ENCODE measurements at regions not wholly inside any gene's neighbourhood (a gene's known extent, or its start where the extent isn't known, plus 50 kb on each side); places are given as distances from the start of the nearest gene placed in this dataset.

DNA sequence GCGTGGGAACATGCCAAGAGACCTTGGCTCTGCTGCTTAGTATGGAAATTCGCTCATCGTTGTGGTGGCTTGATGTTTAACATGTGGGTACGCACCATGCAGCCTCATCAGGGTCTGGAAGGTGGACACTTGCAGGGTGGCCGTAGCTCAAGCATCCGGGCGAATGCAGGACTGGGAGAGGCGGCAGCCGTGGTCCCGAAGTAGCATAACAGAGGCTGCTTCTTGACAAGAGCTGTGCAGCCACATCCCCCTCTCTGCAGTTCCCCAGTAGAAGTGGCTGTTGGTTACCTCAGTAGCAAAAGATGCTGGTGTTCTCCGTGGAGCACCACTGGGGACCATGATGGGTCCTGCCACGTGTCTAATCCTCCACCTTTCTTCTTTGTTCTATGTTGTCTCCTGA, 195.0 kb downstream of the THBS2 start:
- TF ChIP-seq, protein P1, sequence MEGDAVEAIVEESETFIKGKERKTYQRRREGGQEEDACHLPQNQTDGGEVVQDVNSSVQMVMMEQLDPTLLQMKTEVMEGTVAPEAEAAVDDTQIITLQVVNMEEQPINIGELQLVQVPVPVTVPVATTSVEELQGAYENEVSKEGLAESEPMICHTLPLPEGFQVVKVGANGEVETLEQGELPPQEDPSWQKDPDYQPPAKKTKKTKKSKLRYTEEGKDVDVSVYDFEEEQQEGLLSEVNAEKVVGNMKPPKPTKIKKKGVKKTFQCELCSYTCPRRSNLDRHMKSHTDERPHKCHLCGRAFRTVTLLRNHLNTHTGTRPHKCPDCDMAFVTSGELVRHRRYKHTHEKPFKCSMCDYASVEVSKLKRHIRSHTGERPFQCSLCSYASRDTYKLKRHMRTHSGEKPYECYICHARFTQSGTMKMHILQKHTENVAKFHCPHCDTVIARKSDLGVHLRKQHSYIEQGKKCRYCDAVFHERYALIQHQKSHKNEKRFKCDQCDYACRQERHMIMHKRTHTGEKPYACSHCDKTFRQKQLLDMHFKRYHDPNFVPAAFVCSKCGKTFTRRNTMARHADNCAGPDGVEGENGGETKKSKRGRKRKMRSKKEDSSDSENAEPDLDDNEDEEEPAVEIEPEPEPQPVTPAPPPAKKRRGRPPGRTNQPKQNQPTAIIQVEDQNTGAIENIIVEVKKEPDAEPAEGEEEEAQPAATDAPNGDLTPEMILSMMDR (IDR thresholded peaks at IDR 0.05) = no peak
- TF ChIP-seq POLR2AphosphoS5 (IDR thresholded peaks at IDR 0.05) (no peak), EP300 (IDR thresholded peaks at IDR 0.05) (no peak), POLR2A (IDR thresholded peaks at IDR 0.05) (no peak)

All from gastroesophageal sphincter (tissue), 3 donors.